Anterior cingulate cortex (tissue), 58 donors: ENCODE measurements at regions not wholly inside any gene's neighbourhood (a gene's known extent, or its start where the extent isn't known, plus 50 kb on each side); places are given as distances from the start of the nearest gene placed in this dataset.
"Not testable (repeated sequence)": the region's sequence is repeated elsewhere in the genome, so short reads cannot be mapped to it uniquely, and the experiment has no call there.

Source experiments
- DNase-seq, 58 donors: peaks; one replicate each; lab custom pipeline; 2025; lab: John Stamatoyannopoulos, UW

GRCh38 chr7:124257638-124258308, 224.9 kb upstream of the TMEM229A start:
- DNase-seq: no peak

- DNase-seq: no peak
Observed at GRCh38 chr7:124255041-124255655, 222.3 kb upstream of the TMEM229A start.

GRCh38 chr7:124254396-124254795, 221.5 kb upstream of the TMEM229A start:
- DNase-seq: no peak

GRCh38 chr7:124251636-124252035, 218.8 kb upstream of the TMEM229A start:
- no peak for DNase-seq

- DNase-seq: no peak
Observed at GRCh38 chr7:124250297-124251034, 217.6 kb upstream of the TMEM229A start.

- DNase-seq: no peak
Observed at GRCh38 chr7:124247691-124248090, 214.8 kb upstream of the TMEM229A start.

- DNase-seq: no peak
Observed at GRCh38 chr7:124246262-124246863, 213.5 kb upstream of the TMEM229A start.

- not testable (repeated sequence) for DNase-seq
Observed at GRCh38 chr7:124244469-124244868, 211.6 kb upstream of the TMEM229A start.

GRCh38 chr7:124219681-124220080, 186.8 kb upstream of the TMEM229A start:
- no peak for DNase-seq

GRCh38 chr7:124208642-124209041, 175.8 kb upstream of the TMEM229A start:
- no peak for DNase-seq

- DNase-seq: no peak
Observed at GRCh38 chr7:124208173-124208572, 175.3 kb upstream of the TMEM229A start.

- no peak for DNase-seq
Observed at GRCh38 chr7:124205526-124205925, 172.7 kb upstream of the TMEM229A start.

- DNase-seq: no peak
Observed at GRCh38 chr7:124202546-124202945, 169.7 kb upstream of the TMEM229A start.

GRCh38 chr7:124201768-124202349, 169.0 kb upstream of the TMEM229A start:
- DNase-seq: peak in 2 of 58 donors; percentile 4 to 6

- no peak for DNase-seq
Observed at GRCh38 chr7:124196519-124196918, 163.7 kb upstream of the TMEM229A start.

- DNase-seq: no peak
Observed at GRCh38 chr7:124192885-124193284, 160.0 kb upstream of the TMEM229A start.

GRCh38 chr7:124191713-124192112, 158.8 kb upstream of the TMEM229A start:
- no peak for DNase-seq

GRCh38 chr7:124191030-124191429, 158.2 kb upstream of the TMEM229A start:
- no peak for DNase-seq

- no peak for DNase-seq
Observed at GRCh38 chr7:124188576-124188975, 155.7 kb upstream of the TMEM229A start.

- no peak for DNase-seq
Observed at GRCh38 chr7:124187962-124188361, 155.1 kb upstream of the TMEM229A start.

GRCh38 chr7:124183649-124184048, 150.8 kb upstream of the TMEM229A start:
- no peak for DNase-seq
